ENCODE measurements at regions not wholly inside any gene's neighbourhood (a gene's known extent, or its start where the extent isn't known, plus 50 kb on each side); places are given as distances from the start of the nearest gene placed in this dataset.
"Not testable (repeated sequence)": the region's sequence is repeated elsewhere in the genome, so short reads cannot be mapped to it uniquely, and the experiment has no call there.

- no peak for DNase-seq
These were observed 1135.1 kb downstream of the TUSC7 start for GRCh38 chr3:117844676-117845075.

GRCh38 chr3:117846238-117846637, 1136.7 kb downstream of the TUSC7 start:
- DNase-seq, result no peak

- no peak for DNase-seq
These were observed 1139.0 kb downstream of the TUSC7 start for GRCh38 chr3:117848606-117849005.

- no peak for DNase-seq
These were observed 1144.5 kb downstream of the TUSC7 start for GRCh38 chr3:117853923-117854668.

GRCh38 chr3:117856354-117856753, 1146.8 kb downstream of the TUSC7 start:
- DNase-seq, result no peak

GRCh38 chr3:117863146-117863545, 1153.6 kb downstream of the TUSC7 start:
- no peak for DNase-seq

- no peak for DNase-seq
These were observed 1155.8 kb downstream of the TUSC7 start for GRCh38 chr3:117865338-117865737.

- no peak for DNase-seq
These were observed 1159.2 kb downstream of the TUSC7 start for GRCh38 chr3:117868766-117869165.

GRCh38 chr3:117871934-117872333, 1162.4 kb downstream of the TUSC7 start:
- DNase-seq, result no peak

- not testable (repeated sequence) for DNase-seq
These were observed 1161.9 kb downstream of the IGSF11 start for GRCh38 chr3:117872594-117873248.

- DNase-seq, result peak; percentile 33
These were observed 1161.4 kb downstream of the IGSF11 start for GRCh38 chr3:117873249-117873600.

GRCh38 chr3:117874028-117874690, 1160.5 kb downstream of the IGSF11 start:
- DNase-seq, result peak; percentile 0

- no peak for DNase-seq
These were observed 1159.5 kb downstream of the IGSF11 start for GRCh38 chr3:117874904-117875874.

- DNase-seq, result no peak
These were observed 1158.8 kb downstream of the IGSF11 start for GRCh38 chr3:117875887-117876286.

GRCh38 chr3:117880638-117881037, 1154.0 kb downstream of the IGSF11 start:
- no peak for DNase-seq

- DNase-seq, result no peak
These were observed 1153.4 kb downstream of the IGSF11 start for GRCh38 chr3:117881210-117881609.

GRCh38 chr3:117885011-117885441, 1149.6 kb downstream of the IGSF11 start:
- DNase-seq, result peak; percentile 13

GRCh38 chr3:117886147-117886546, 1148.5 kb downstream of the IGSF11 start:
- no peak for DNase-seq

GRCh38 chr3:117887031-117887430, 1147.6 kb downstream of the IGSF11 start:
- DNase-seq, result no peak

- no peak for DNase-seq
These were observed 1146.7 kb downstream of the IGSF11 start for GRCh38 chr3:117887901-117888300.

GRCh38 chr3:117892431-117892841, 1142.2 kb downstream of the IGSF11 start:
- DNase-seq, result no peak

GRCh38 chr3:117893001-117893400, 1141.6 kb downstream of the IGSF11 start:
- no peak for DNase-seq

Measured in left kidney (tissue), 1 donor.